HEK293 (cell line): ENCODE measurements at regions not wholly inside any gene's neighbourhood (a gene's known extent, or its start where the extent isn't known, plus 50 kb on each side); places are given as distances from the start of the nearest gene placed in this dataset.

Source experiments
- CTCF ChIA-PET: fragments of 350-600 bp; formaldehyde crosslinking; extraction: SDS; loops from one replicate; lab custom pipeline; 2021; ENCODE audit warnings: antibody characterized with exemption; lab: Yijun Ruan, JAX
- POLR2A ChIA-PET: fragments of 300-600 bp; formaldehyde crosslinking; extraction: SDS; loops from one replicate; lab custom pipeline; 2020; ENCODE audit warnings: antibody characterized with exemption, inconsistent platforms; lab: Yijun Ruan, JAX
- H3K27ac ChIP-seq: fragments of 200-500 bp; sonication (Bioruptor generic); 2 replicates; pipeline ENCODE4 v1.5.1; 2014; ENCODE audit warnings: low read depth, low read length, control low read depth, inconsistent platforms; ENCODE audit errors: extremely low read depth
- H3K36me3 ChIP-seq, 2 experiments: fragments of 200-500 bp in 1 of 2; sonication (Bioruptor generic) in 1 of 2; 1 replicate in 1 of 2; 2 replicates in 1 of 2; pipeline ENCODE4 v1.5.1; 2014 to 2017; ENCODE audit warnings: inconsistent platforms in 2 of 2, low read length in 2 of 2; ENCODE audit not compliant: control insufficient read depth in 2 of 2, insufficient read depth in 1 of 2
- H3K4me1 ChIP-seq: fragments of 200-500 bp; sonication (Bioruptor generic); 2 replicates; pipeline ENCODE4 v1.5.1; 2014; ENCODE audit warnings: mild to moderate bottlenecking, low read length, inconsistent platforms; ENCODE audit not compliant: control insufficient read depth, insufficient read depth
- H3K4me3 ChIP-seq: 2 replicates; pipeline ENCODE4 v1.5.1; 2011; ENCODE audit warnings: low read depth, mild to moderate bottlenecking, control low read depth, low read length, moderate library complexity
- H3K9me3 ChIP-seq: fragments of 200-500 bp; sonication (Bioruptor generic); 2 replicates; pipeline ENCODE4 v1.5.1; 2014; ENCODE audit warnings: low read depth, low read length, inconsistent platforms; ENCODE audit not compliant: control insufficient read depth, insufficient read depth
- BCL11A ChIP-seq: fragments of 450-650 bp; formaldehyde crosslinking; IDR thresholded peaks from 2 replicates; pipeline ENCODE4 v1.5.1; 2016; ENCODE audit warnings: low read depth, missing biosample characterization, missing genetic modification characterization
- FEZF1 ChIP-seq: fragments of 450-650 bp; formaldehyde crosslinking; IDR thresholded peaks from 2 replicates; pipeline ENCODE4 v1.5.1; 2016; ENCODE audit warnings: missing biosample characterization, missing genetic modification characterization
- OSR2 ChIP-seq: fragments of 450-650 bp; formaldehyde crosslinking; IDR thresholded peaks from 2 replicates; pipeline ENCODE4 v1.5.1; 2016; ENCODE audit warnings: missing biosample characterization, missing genetic modification characterization
- SP2 ChIP-seq: fragments of 450-650 bp; formaldehyde crosslinking; IDR thresholded peaks from 2 replicates; pipeline ENCODE4 v1.5.1; 2016; ENCODE audit warnings: missing biosample characterization, missing genetic modification characterization
- SP7 ChIP-seq: fragments of 450-650 bp; formaldehyde crosslinking; IDR thresholded peaks from 2 replicates; pipeline ENCODE4 v1.5.1; 2016; ENCODE audit warnings: missing biosample characterization, missing genetic modification characterization
- ZIC2 ChIP-seq: fragments of 450-650 bp; formaldehyde crosslinking; IDR thresholded peaks from 2 replicates; pipeline ENCODE4 v1.5.1; 2016; ENCODE audit warnings: missing biosample characterization, missing genetic modification characterization
- ZNF133 ChIP-seq: fragments of 450-650 bp; formaldehyde crosslinking; IDR thresholded peaks from 2 replicates; pipeline ENCODE4 v1.5.1; 2016; ENCODE audit warnings: missing biosample characterization, missing genetic modification characterization
- ZNF23 ChIP-seq: fragments of 450-650 bp; formaldehyde crosslinking; IDR thresholded peaks from 2 replicates; pipeline ENCODE4 v1.5.1; 2016; ENCODE audit warnings: missing biosample characterization, missing genetic modification characterization, borderline replicate concordance
- ZNF404 ChIP-seq: fragments of 450-650 bp; formaldehyde crosslinking; IDR thresholded peaks from 2 replicates; pipeline ENCODE4 v1.5.1; 2017; ENCODE audit warnings: missing biosample characterization, missing genetic modification characterization
- ZNF426 ChIP-seq: fragments of 450-650 bp; formaldehyde crosslinking; IDR thresholded peaks from 2 replicates; pipeline ENCODE4 v1.5.1; 2017; ENCODE audit warnings: missing biosample characterization, missing genetic modification characterization, mild to moderate bottlenecking, inconsistent platforms, moderate library complexity
- ZNF585B ChIP-seq: fragments of 450-650 bp; formaldehyde crosslinking; IDR thresholded peaks from 2 replicates; pipeline ENCODE4 v1.5.1; 2016; ENCODE audit warnings: missing biosample characterization, missing genetic modification characterization
- ZNF621 ChIP-seq: fragments of 450-650 bp; formaldehyde crosslinking; IDR thresholded peaks from 2 replicates; pipeline ENCODE4 v1.5.1; 2017; ENCODE audit warnings: missing biosample characterization, missing genetic modification characterization
- ZNF626 ChIP-seq: fragments of 450-650 bp; sonication (Bioruptor Pico); formaldehyde crosslinking; IDR thresholded peaks from 2 replicates; pipeline ENCODE4 v1.5.1; 2018; ENCODE audit warnings: missing biosample characterization, missing genetic modification characterization, inconsistent platforms
- ZNF701 ChIP-seq: fragments of 450-650 bp; formaldehyde crosslinking; IDR thresholded peaks from 2 replicates; pipeline ENCODE4 v1.5.1; 2016; ENCODE audit warnings: missing biosample characterization, missing genetic modification characterization
- ZNF791 ChIP-seq: fragments of 450-650 bp; formaldehyde crosslinking; IDR thresholded peaks from 2 replicates; pipeline ENCODE4 v1.5.1; 2016; ENCODE audit warnings: missing biosample characterization, missing genetic modification characterization
- TF ChIP-seq, protein P1 (sequence below): fragments of 450-650 bp; formaldehyde crosslinking; IDR thresholded peaks from 2 replicates; pipeline ENCODE4 v1.5.1; 2016; ENCODE audit warnings: missing biosample characterization, missing genetic modification characterization, low read depth
- TF ChIP-seq, protein P2 (sequence below): fragments of 450-650 bp; formaldehyde crosslinking; IDR thresholded peaks from 2 replicates; pipeline ENCODE4 v1.5.0; 2017; ENCODE audit warnings: missing biosample characterization, missing genetic modification characterization, borderline replicate concordance
- TF ChIP-seq, protein P3 (sequence below): fragments of 450-650 bp; formaldehyde crosslinking; IDR thresholded peaks from 2 replicates; pipeline ENCODE4 v1.5.1; 2016; ENCODE audit warnings: missing biosample characterization, missing genetic modification characterization
- TF ChIP-seq, protein P4 (sequence below): fragments of 450-650 bp; formaldehyde crosslinking; IDR thresholded peaks from 2 replicates; pipeline ENCODE4 v1.5.1; 2016; ENCODE audit warnings: missing biosample characterization, missing genetic modification characterization
- TF ChIP-seq, protein P5 (sequence below): fragments of 450-650 bp; formaldehyde crosslinking; optimal IDR thresholded peaks from 2 replicates; pipeline ENCODE3; 2016; ENCODE audit warnings: missing biosample characterization, mild to moderate bottlenecking, missing genetic modification characterization
- TF ChIP-seq, protein P6 (sequence below): fragments of 450-650 bp; formaldehyde crosslinking; IDR thresholded peaks from 2 replicates; pipeline ENCODE4 v1.5.1; 2016; ENCODE audit warnings: missing biosample characterization, missing genetic modification characterization
- TF ChIP-seq, protein P7 (sequence below): fragments of 450-650 bp; formaldehyde crosslinking; IDR thresholded peaks from 2 replicates; pipeline ENCODE4 v1.5.1; 2016; ENCODE audit warnings: missing biosample characterization, missing genetic modification characterization

DNA sequence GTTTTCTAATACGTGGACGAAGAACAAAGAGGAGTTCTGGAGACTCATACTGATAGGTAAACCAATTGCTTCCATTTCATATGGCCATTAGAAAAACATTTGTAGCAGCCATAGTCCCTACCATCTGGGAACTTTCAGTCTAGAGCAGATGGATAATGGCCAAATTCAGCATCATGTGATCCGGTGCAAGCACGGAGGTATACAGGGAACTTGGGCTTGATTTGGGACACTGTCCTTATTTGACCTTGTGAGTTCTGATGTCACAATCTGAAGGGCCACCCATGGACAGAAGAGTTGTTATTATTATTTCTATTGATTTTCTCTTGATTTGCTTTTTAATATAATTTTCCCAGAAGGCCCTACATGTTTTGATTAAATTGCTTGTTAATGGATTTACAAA lies 154.6 kb upstream of the ZNF267 start:
- 0 out of 2 replicates have a peak, but pooled peaks cover 2% of the 10 kb centered on the region for H3K4me1 ChIP-seq
- H3K36me3 ChIP-seq: peaks cover 0 to 36% of the 10 kb centered on the region in 2 experiments; a peak in 1 of 3 replicates
- no peak overlapping the region for H3K4me3 ChIP-seq
- ChIA-PET POLR2A (no interaction called here), CTCF (no interaction called here)
- H3K27ac ChIP-seq: no peak overlapping the region
- TF ChIP-seq ZNF404 (tag by site-specific recombination): no peak
- TF ChIP-seq OSR2: no peak
- TF ChIP-seq, protein P1, sequence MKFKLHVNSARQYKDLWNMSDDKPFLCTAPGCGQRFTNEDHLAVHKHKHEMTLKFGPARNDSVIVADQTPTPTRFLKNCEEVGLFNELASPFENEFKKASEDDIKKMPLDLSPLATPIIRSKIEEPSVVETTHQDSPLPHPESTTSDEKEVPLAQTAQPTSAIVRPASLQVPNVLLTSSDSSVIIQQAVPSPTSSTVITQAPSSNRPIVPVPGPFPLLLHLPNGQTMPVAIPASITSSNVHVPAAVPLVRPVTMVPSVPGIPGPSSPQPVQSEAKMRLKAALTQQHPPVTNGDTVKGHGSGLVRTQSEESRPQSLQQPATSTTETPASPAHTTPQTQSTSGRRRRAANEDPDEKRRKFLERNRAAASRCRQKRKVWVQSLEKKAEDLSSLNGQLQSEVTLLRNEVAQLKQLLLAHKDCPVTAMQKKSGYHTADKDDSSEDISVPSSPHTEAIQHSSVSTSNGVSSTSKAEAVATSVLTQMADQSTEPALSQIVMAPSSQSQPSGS (tag by site-specific recombination): no peak
- TF ChIP-seq ZNF626 (tag by site-specific recombination): no peak
- TF ChIP-seq, protein P2, sequence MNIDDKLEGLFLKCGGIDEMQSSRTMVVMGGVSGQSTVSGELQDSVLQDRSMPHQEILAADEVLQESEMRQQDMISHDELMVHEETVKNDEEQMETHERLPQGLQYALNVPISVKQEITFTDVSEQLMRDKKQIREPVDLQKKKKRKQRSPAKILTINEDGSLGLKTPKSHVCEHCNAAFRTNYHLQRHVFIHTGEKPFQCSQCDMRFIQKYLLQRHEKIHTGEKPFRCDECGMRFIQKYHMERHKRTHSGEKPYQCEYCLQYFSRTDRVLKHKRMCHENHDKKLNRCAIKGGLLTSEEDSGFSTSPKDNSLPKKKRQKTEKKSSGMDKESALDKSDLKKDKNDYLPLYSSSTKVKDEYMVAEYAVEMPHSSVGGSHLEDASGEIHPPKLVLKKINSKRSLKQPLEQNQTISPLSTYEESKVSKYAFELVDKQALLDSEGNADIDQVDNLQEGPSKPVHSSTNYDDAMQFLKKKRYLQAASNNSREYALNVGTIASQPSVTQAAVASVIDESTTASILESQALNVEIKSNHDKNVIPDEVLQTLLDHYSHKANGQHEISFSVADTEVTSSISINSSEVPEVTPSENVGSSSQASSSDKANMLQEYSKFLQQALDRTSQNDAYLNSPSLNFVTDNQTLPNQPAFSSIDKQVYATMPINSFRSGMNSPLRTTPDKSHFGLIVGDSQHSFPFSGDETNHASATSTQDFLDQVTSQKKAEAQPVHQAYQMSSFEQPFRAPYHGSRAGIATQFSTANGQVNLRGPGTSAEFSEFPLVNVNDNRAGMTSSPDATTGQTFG (tag by site-specific recombination): no peak
- TF ChIP-seq, protein P3, sequence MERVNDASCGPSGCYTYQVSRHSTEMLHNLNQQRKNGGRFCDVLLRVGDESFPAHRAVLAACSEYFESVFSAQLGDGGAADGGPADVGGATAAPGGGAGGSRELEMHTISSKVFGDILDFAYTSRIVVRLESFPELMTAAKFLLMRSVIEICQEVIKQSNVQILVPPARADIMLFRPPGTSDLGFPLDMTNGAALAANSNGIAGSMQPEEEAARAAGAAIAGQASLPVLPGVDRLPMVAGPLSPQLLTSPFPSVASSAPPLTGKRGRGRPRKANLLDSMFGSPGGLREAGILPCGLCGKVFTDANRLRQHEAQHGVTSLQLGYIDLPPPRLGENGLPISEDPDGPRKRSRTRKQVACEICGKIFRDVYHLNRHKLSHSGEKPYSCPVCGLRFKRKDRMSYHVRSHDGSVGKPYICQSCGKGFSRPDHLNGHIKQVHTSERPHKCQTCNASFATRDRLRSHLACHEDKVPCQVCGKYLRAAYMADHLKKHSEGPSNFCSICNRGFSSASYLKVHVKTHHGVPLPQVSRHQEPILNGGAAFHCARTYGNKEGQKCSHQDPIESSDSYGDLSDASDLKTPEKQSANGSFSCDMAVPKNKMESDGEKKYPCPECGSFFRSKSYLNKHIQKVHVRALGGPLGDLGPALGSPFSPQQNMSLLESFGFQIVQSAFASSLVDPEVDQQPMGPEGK (tag by site-specific recombination): no peak
- TF ChIP-seq, protein P4, sequence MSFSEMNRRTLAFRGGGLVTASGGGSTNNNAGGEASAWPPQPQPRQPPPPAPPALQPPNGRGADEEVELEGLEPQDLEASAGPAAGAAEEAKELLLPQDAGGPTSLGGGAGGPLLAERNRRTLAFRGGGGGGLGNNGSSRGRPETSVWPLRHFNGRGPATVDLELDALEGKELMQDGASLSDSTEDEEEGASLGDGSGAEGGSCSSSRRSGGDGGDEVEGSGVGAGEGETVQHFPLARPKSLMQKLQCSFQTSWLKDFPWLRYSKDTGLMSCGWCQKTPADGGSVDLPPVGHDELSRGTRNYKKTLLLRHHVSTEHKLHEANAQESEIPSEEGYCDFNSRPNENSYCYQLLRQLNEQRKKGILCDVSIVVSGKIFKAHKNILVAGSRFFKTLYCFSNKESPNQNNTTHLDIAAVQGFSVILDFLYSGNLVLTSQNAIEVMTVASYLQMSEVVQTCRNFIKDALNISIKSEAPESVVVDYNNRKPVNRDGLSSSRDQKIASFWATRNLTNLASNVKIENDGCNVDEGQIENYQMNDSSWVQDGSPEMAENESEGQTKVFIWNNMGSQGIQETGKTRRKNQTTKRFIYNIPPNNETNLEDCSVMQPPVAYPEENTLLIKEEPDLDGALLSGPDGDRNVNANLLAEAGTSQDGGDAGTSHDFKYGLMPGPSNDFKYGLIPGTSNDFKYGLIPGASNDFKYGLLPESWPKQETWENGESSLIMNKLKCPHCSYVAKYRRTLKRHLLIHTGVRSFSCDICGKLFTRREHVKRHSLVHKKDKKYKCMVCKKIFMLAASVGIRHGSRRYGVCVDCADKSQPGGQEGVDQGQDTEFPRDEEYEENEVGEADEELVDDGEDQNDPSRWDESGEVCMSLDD: no peak
- TF ChIP-seq FEZF1 (tag by site-specific recombination): no peak
- no peak for TF ChIP-seq ZNF426
- no peak for TF ChIP-seq ZNF701 (tag by site-specific recombination)
- no peak for TF ChIP-seq ZNF791 (tag by site-specific recombination)
- no peak for TF ChIP-seq ZNF133 (tag by site-specific recombination)
- TF ChIP-seq BCL11A (tag by site-specific recombination): no peak
- TF ChIP-seq, protein P5, sequence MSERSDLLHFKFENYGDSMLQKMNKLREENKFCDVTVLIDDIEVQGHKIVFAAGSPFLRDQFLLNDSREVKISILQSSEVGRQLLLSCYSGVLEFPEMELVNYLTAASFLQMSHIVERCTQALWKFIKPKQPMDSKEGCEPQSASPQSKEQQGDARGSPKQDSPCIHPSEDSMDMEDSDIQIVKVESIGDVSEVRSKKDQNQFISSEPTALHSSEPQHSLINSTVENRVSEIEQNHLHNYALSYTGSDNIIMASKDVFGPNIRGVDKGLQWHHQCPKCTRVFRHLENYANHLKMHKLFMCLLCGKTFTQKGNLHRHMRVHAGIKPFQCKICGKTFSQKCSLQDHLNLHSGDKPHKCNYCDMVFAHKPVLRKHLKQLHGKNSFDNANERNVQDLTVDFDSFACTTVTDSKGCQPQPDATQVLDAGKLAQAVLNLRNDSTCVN: no peak
- no peak for TF ChIP-seq ZNF23 (tag by site-specific recombination)
- no peaks in the 10 kb centered on the region for H3K9me3 ChIP-seq

DNA sequence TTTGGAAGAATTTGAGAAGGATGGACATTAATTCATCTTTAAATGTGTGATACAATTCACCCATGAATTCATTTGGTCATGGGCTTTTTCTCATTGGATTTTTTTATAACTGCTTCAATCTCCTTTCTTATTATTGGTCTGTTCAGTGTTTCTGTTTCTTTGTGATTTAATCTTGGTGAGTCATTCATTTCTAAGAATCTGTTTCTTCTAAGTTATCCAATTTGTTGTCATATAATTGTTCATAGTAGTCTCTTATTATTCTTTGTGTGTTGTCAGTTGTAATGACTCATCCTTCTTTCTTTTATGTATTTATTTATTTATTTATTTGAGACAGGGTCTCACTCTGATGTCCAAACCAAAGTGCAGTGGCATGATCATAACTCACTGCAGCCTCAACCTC lies 146.1 kb upstream of the ZNF267 start:
- POLR2A ChIA-PET: no interaction called here
- CTCF ChIA-PET: no interaction called here
- Histone ChIP-seq H3K9me3 (no peaks in the 10 kb centered on the region), H3K36me3 (peaks cover 7 to 41% of the 10 kb centered on the region in 2 experiments), H3K27ac (no peak overlapping the region), H3K4me1 (no peaks in the 10 kb centered on the region), H3K4me3 (no peak overlapping the region)
- TF ChIP-seq SP7 (no peak), SP2 (tag by site-specific recombination) (no peak), ZNF701 (tag by site-specific recombination) (no peak), ZNF621 (tag by site-specific recombination) (no peak), ZIC2 (tag by site-specific recombination) (no peak), ZNF585B (no peak)
- TF ChIP-seq, protein P6, sequence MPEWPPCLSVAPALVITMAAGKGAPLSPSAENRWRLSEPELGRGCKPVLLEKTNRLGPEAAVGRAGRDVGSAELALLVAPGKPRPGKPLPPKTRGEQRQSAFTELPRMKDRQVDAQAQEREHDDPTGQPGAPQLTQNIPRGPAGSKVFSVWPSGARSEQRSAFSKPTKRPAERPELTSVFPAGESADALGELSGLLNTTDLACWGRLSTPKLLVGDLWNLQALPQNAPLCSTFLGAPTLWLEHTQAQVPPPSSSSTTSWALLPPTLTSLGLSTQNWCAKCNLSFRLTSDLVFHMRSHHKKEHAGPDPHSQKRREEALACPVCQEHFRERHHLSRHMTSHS (tag by site-specific recombination): no peak
- TF ChIP-seq, protein P7, sequence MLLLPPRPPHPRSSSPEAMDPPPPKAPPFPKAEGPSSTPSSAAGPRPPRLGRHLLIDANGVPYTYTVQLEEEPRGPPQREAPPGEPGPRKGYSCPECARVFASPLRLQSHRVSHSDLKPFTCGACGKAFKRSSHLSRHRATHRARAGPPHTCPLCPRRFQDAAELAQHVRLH (tag by site-specific recombination): no peak
